OCI-LY3 (cell line): ENCODE measurements at regions not wholly inside any gene's neighbourhood (a gene's known extent, or its start where the extent isn't known, plus 50 kb on each side); places are given as distances from the start of the nearest gene placed in this dataset.

Experiments
- H2AFZ ChIP-seq: fragments of 200-600, 300-600 bp; shearing (Covaris generic); 2 replicates; pipeline ENCODE4 v1.6.0; 2014; ENCODE audit warnings: antibody characterized with exemption, low read depth, low read length
- H3K27ac ChIP-seq: fragments of 200-600, 300-600 bp; sonication (generic); 2 replicates; pipeline ENCODE4 v1.5.1; 2014; ENCODE audit warnings: mild to moderate bottlenecking, low read length, moderate library complexity, mixed read lengths
- H3K27me3 ChIP-seq: fragments of 200-600, 300-600 bp; sonication (generic); 2 replicates; pipeline ENCODE4 v1.6.1; 2014; ENCODE audit warnings: low read depth, low read length, mixed read lengths
- H3K36me3 ChIP-seq: fragments of 200-600, 300-600 bp; sonication (generic); replicated peaks from 2 replicates; pipeline ENCODE3; 2014; ENCODE audit warnings: low read depth, low read length, mixed read lengths
- H3K4me1 ChIP-seq: fragments of 300-600, 200-600 bp; sonication (generic); 2 replicates; pipeline ENCODE4 v1.6.1; 2014; ENCODE audit warnings: low read length, mixed read lengths
- H3K4me2 ChIP-seq: fragments of 200-600, 300-600 bp; sonication (generic); 2 replicates; pipeline ENCODE4 v1.6.1; 2014; ENCODE audit warnings: low read length, mixed read lengths
- H3K4me3 ChIP-seq: fragments of 300-600, 200-600 bp; sonication (generic); 2 replicates; pipeline ENCODE4 v1.5.1; 2014; ENCODE audit warnings: antibody characterized with exemption, mild to moderate bottlenecking, low read length, moderate library complexity
- H3K79me2 ChIP-seq: fragments of 300-600, 200-600 bp; shearing (Covaris generic); 2 replicates; pipeline ENCODE4 v1.6.1; 2014; ENCODE audit warnings: mild to moderate bottlenecking, low read length, mixed read lengths
- H3K9ac ChIP-seq: fragments of 300-600, 200-600 bp; shearing (Covaris generic); 2 replicates; pipeline ENCODE4 v1.6.0; 2014; ENCODE audit warnings: mild to moderate bottlenecking, low read length, moderate library complexity
- H3K9me3 ChIP-seq: fragments of 200-600, 300-600 bp; shearing (Covaris generic); 2 replicates; pipeline ENCODE4 v1.6.1; 2014; ENCODE audit warnings: low read length, mixed read lengths; ENCODE audit not compliant: insufficient read depth
- H4K20me1 ChIP-seq: fragments of 200-600, 300-600 bp; sonication (generic); 2 replicates; pipeline ENCODE4 v1.6.1; 2016; ENCODE audit warnings: low read length, mixed read lengths; ENCODE audit not compliant: insufficient read depth
- CTCF ChIP-seq: fragments of 200-600, 300-600 bp; sonication (generic); IDR thresholded peaks from 2 replicates; pipeline ENCODE4 v1.5.1; 2014; ENCODE audit warnings: antibody characterized with exemption, low read length, low read depth
- EZH2phosphoT487 ChIP-seq: fragments of 200-600 bp; shearing (Covaris generic); IDR thresholded peaks from 2 replicates; pipeline ENCODE4 v1.6.1; 2018; ENCODE audit warnings: antibody characterized with exemption, mixed run types, low read depth

GRCh38 chr2:142827170-142827569 is 50.3 kb upstream of the KYNU start:
- Histone ChIP-seq H4K20me1 (no peaks in the 10 kb centered on the region), H3K9me3 (no peaks in the 10 kb centered on the region), H3K27ac (no peak overlapping the region), H3K4me3 (no peak overlapping the region), H3K79me2 (no peaks in the 10 kb centered on the region), H2AFZ (no peak overlapping the region), H3K27me3 (no peaks in the 10 kb centered on the region), H3K9ac (no peak overlapping the region), H3K4me2 (no peak overlapping the region), H3K36me3 (no peaks in the 10 kb centered on the region), H3K4me1 (no peaks in the 10 kb centered on the region)
- no peak for TF ChIP-seq CTCF
- no peak for TF ChIP-seq EZH2phosphoT487

- Histone ChIP-seq H3K27ac (no peak overlapping the region), H3K27me3 (no peaks in the 10 kb centered on the region), H3K4me2 (no peak overlapping the region), H3K79me2 (no peaks in the 10 kb centered on the region), H3K9ac (no peak overlapping the region), H3K4me3 (no peak overlapping the region), H4K20me1 (no peaks in the 10 kb centered on the region), H3K4me1 (no peaks in the 10 kb centered on the region), H2AFZ (no peak overlapping the region), H3K9me3 (no peaks in the 10 kb centered on the region), H3K36me3 (no peaks in the 10 kb centered on the region)
- TF ChIP-seq CTCF: no peak
- TF ChIP-seq EZH2phosphoT487: no peak
These were observed 51.6 kb upstream of the KYNU start for GRCh38 chr2:142825861-142826260.

GRCh38 chr2:142824756-142825155 is 52.7 kb upstream of the KYNU start:
- no peaks in the 10 kb centered on the region for H3K79me2 ChIP-seq
- H3K4me2 ChIP-seq: no peak overlapping the region
- H3K36me3 ChIP-seq: no peaks in the 10 kb centered on the region
- no peaks in the 10 kb centered on the region for H3K9me3 ChIP-seq
- H3K4me3 ChIP-seq: no peak overlapping the region
- H3K27ac ChIP-seq: no peak overlapping the region
- H2AFZ ChIP-seq: no peak overlapping the region
- H3K4me1 ChIP-seq: no peaks in the 10 kb centered on the region
- TF ChIP-seq EZH2phosphoT487 (no peak), CTCF (no peak)
- H4K20me1 ChIP-seq: no peaks in the 10 kb centered on the region
- no peak overlapping the region for H3K9ac ChIP-seq
- H3K27me3 ChIP-seq: no peaks in the 10 kb centered on the region

GRCh38 chr2:142822190-142822589 is 55.3 kb upstream of the KYNU start:
- H3K9me3 ChIP-seq: no peaks in the 10 kb centered on the region
- no peaks in the 10 kb centered on the region for H3K36me3 ChIP-seq
- H3K9ac ChIP-seq: no peak overlapping the region
- H3K79me2 ChIP-seq: no peaks in the 10 kb centered on the region
- H3K27me3 ChIP-seq: no peaks in the 10 kb centered on the region
- no peak overlapping the region for H3K4me3 ChIP-seq
- no peaks in the 10 kb centered on the region for H3K4me1 ChIP-seq
- no peak overlapping the region for H3K4me2 ChIP-seq
- no peak for TF ChIP-seq EZH2phosphoT487
- no peak for TF ChIP-seq CTCF
- no peak overlapping the region for H2AFZ ChIP-seq
- no peak overlapping the region for H3K27ac ChIP-seq
- H4K20me1 ChIP-seq: no peaks in the 10 kb centered on the region
